Glutamatergic neuron (in vitro differentiated cells): ENCODE measurements at regions not wholly inside any gene's neighbourhood (a gene's known extent, or its start where the extent isn't known, plus 50 kb on each side); places are given as distances from the start of the nearest gene placed in this dataset.

Experiments used
- DNase-seq: peaks from one replicate; pipeline ENCODE4 v3.0.0; 2022
- H3K27ac Mint-ChIP-seq: one replicate; pipeline ENCODE4 v1.8.0; 2020; ENCODE audit warnings: mild to moderate bottlenecking, mixed read lengths, inconsistent platforms; ENCODE audit not compliant: unreplicated experiment
- H3K27me3 Mint-ChIP-seq: one replicate; pipeline ENCODE4 v1.8.0; 2020; ENCODE audit warnings: mild to moderate bottlenecking, moderate library complexity, mixed read lengths, inconsistent platforms; ENCODE audit not compliant: unreplicated experiment
- H3K36me3 Mint-ChIP-seq: one replicate; pipeline ENCODE4 v1.8.0; 2020; ENCODE audit warnings: mild to moderate bottlenecking, mixed read lengths, inconsistent platforms; ENCODE audit not compliant: unreplicated experiment
- H3K4me1 Mint-ChIP-seq: one replicate; pipeline ENCODE4 v1.8.0; 2020; ENCODE audit warnings: mild to moderate bottlenecking, low read depth, mixed read lengths, inconsistent platforms; ENCODE audit not compliant: unreplicated experiment
- H3K4me3 Mint-ChIP-seq: one replicate; pipeline ENCODE4 v1.8.0; 2020; ENCODE audit warnings: mild to moderate bottlenecking, mixed read lengths, inconsistent platforms; ENCODE audit not compliant: unreplicated experiment
- H3K9me3 Mint-ChIP-seq: one replicate; pipeline ENCODE4 v1.8.0; 2020; ENCODE audit warnings: mild to moderate bottlenecking, moderate library complexity, mixed read lengths, inconsistent platforms; ENCODE audit not compliant: unreplicated experiment
- TF ChIP-seq, protein P1 (sequence below): fragments of 200-600 bp; sonication (generic); IDR thresholded peaks from one replicate; pipeline ENCODE4 v1.5.0; 2021; ENCODE audit not compliant: partially characterized antibody, unreplicated experiment

DNA sequence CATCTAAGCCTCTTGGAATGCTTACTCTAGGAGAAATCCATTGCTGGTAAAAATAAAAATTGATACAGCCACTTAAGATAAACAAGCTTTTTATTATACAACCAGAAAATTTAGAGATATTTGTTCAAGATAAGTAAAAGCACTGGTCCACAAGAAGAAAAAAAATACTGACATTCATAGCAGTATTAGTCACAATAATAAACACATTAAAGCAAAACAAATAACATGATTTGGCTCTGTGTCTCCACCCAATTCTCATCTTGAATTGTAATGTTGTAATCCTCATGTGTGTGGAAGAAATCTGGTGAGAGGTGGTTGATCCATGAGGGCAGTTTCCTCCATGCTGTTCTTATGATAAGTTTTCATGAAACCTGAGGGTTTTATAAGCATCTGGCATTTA, 1093.5 kb upstream of the ADGRB3 start:
- Mint-ChIP-seq H3K36me3 (peaks cover 7% of the 10 kb centered on the region), H3K27me3 (peaks cover 2% of the 10 kb centered on the region), H3K4me1 (no peaks in the 10 kb centered on the region)

DNA sequence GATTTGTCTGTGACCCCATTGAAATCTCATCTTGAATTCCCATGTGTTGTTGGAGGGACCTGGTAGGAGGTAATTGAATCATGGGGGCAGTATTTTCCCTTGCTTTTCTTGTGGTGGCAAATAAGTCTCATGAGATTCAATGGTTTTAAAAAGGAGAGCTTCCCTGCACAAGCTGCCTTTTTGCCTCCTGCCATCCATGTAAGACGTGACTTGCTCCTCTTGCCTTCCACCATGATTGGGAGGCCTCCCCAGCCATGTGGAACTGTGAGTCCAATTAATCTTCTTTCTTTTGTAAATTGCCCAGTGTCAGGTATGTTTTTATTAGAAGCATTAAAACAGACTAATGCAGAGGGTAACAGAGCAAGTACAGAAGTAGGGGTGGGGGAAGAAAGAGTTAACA, 1097.0 kb upstream of the ADGRB3 start:
- Mint-ChIP-seq H3K27me3 (no peaks in the 10 kb centered on the region), H3K9me3 (peaks cover 4% of the 10 kb centered on the region), H3K36me3 (peaks cover 5% of the 10 kb centered on the region), H3K4me1 (no peaks in the 10 kb centered on the region), H3K4me3 (no peak overlapping the region), H3K27ac (no peak overlapping the region)
- no peak for DNase-seq
- TF ChIP-seq, protein P1, sequence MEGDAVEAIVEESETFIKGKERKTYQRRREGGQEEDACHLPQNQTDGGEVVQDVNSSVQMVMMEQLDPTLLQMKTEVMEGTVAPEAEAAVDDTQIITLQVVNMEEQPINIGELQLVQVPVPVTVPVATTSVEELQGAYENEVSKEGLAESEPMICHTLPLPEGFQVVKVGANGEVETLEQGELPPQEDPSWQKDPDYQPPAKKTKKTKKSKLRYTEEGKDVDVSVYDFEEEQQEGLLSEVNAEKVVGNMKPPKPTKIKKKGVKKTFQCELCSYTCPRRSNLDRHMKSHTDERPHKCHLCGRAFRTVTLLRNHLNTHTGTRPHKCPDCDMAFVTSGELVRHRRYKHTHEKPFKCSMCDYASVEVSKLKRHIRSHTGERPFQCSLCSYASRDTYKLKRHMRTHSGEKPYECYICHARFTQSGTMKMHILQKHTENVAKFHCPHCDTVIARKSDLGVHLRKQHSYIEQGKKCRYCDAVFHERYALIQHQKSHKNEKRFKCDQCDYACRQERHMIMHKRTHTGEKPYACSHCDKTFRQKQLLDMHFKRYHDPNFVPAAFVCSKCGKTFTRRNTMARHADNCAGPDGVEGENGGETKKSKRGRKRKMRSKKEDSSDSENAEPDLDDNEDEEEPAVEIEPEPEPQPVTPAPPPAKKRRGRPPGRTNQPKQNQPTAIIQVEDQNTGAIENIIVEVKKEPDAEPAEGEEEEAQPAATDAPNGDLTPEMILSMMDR: no peak

More for the DNA sequence above, 1093.5 kb upstream of the ADGRB3 start:
- Mint-ChIP-seq H3K27ac (no peak overlapping the region), H3K4me3 (no peak overlapping the region), H3K9me3 (peaks cover 10% of the 10 kb centered on the region)
- TF ChIP-seq, protein P1: no peak
- no peak for DNase-seq

- Mint-ChIP-seq H3K27me3 (no peaks in the 10 kb centered on the region), H3K4me1 (no peaks in the 10 kb centered on the region), H3K4me3 (no peak overlapping the region), H3K27ac (no peak overlapping the region), H3K36me3 (peaks cover 5% of the 10 kb centered on the region), H3K9me3 (no peaks in the 10 kb centered on the region)
- no peak for DNase-seq
- TF ChIP-seq, protein P1: no peak
Measured at GRCh38 chr6:67535946-67536345, 1099.1 kb upstream of the ADGRB3 start.

DNA sequence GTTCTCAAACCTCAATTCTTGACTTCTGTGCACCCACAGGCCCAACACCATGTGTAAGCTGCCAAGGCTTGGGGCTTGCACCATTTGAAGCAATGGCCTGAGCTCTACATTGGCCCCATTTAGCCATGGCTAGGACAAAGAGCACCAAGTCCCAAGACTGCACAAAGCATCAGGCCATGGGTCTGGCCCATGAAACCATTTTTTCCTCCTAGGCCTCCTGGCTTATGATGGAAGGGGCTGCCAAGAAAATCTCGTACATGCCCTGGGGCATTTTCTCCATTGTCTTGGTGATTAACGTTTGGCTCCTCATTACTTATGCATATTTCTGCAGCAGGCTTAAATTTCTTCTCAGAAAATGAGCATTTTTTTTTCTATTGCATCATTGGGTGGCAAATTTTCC, 1128.7 kb upstream of the ADGRB3 start:
- H3K27ac Mint-ChIP-seq: no peak overlapping the region
- TF ChIP-seq, protein P1: no peak
- H3K27me3 Mint-ChIP-seq: no peaks in the 10 kb centered on the region
- peaks cover 17% of the 10 kb centered on the region for H3K36me3 Mint-ChIP-seq
- H3K4me1 Mint-ChIP-seq: no peaks in the 10 kb centered on the region
- H3K4me3 Mint-ChIP-seq: no peak overlapping the region
- no peak for DNase-seq
- H3K9me3 Mint-ChIP-seq: no peaks in the 10 kb centered on the region

- DNase-seq: no peak
- H3K27me3 Mint-ChIP-seq: no peaks in the 10 kb centered on the region
- no peaks in the 10 kb centered on the region for H3K4me1 Mint-ChIP-seq
- H3K9me3 Mint-ChIP-seq: no peaks in the 10 kb centered on the region
- peaks cover 8% of the 10 kb centered on the region for H3K36me3 Mint-ChIP-seq
- H3K4me3 Mint-ChIP-seq: no peak overlapping the region
- no peak overlapping the region for H3K27ac Mint-ChIP-seq
- TF ChIP-seq, protein P1: no peak
Measured at GRCh38 chr6:67501755-67502154, 1133.3 kb upstream of the ADGRB3 start.
